Suppressor macrophage (primary cell): ENCODE measurements at regions not wholly inside any gene's neighbourhood (a gene's known extent, or its start where the extent isn't known, plus 50 kb on each side); places are given as distances from the start of the nearest gene placed in this dataset.

ENCODE experiments used
- DNase-seq, 4 experiments: peaks; one replicate each; pipeline ENCODE4 v3.0.0-alpha.2; 2020 to 2022

DNA sequence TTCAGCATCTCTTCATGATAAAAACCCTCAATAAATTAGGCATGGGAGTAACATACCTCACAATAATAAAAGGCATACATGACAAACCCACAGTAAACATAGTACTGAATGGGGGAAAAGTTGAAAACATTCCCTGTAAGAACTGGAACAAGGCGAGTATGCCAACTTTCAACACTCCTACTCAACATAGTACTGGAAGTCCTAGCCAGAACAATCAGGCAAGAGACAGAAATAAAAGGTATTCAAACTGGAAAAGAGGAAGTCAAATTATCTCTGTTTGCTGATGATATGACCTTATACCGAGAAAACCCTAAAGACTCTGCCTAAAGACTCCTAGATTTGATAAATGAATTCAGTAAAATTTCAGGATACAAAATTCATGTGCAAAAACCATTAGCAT lies 167.6 kb downstream of the TMEM38B start:
- DNase-seq: no peak

GRCh38 chr9:105864248-105864898 lies 170.0 kb downstream of the TMEM38B start:
- DNase-seq: no peak

- DNase-seq: no peak
Measured at GRCh38 chr9:105865285-105865684, 170.9 kb downstream of the TMEM38B start.

DNA sequence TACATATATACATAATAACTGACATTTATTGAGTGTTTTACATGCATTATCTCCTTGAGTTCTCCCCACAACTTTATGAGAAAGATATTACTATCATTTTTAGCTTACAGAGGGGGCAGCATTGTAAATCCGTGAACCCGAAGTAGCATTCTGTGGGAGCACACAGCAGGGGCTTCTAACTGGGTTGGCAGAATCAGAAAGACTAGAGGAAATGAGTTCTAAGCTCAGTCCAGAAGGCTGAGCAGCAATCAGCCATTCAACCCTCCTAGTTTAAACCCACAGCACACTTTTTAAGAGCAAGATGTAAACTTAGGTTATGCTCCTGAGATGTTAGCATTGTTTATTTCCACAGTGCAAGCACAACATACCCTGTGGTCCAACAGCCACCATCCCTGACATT lies 177.2 kb downstream of the TMEM38B start:
- DNase-seq: no peak

DNA sequence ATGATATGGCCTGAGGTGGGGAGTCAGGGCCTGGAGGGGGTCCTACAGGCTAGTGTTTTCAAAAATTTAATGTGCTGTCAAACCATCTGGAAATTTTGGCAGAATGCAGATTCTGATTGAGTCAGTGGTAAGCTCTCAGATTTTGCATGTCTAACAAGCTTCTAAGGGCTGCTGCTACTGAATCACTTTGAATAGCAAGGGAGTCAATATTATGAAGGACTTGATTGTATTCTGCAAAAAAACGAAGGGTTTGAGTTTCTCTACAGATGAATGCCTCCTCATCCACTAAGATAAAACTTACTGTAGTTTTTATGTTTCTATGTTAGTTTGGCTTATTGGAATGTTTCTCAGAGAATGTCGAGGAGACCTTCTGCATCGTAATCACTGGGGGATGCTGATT lies 179.5 kb downstream of the TMEM38B start:
- DNase-seq: no peak

DNA sequence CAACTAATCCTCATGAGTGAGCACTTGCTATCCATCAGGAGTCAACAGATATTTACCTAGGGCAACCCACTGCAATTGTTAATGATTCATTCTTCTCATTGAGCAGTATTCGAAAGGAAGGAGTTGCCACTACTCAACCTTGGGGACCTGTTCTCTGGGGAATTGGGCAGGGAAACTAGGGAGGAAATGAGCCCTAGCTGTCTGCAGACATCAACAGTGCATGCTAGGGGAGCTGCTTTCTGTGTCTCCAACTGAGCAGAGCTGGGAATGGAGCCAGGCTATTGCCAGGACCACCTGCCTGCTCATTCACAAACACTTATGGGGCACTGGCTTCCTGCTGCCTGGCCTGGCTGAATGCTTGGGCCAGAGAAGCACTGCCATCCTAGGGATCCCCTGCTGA lies 183.4 kb downstream of the TMEM38B start:
- no peak for DNase-seq

- no peak for DNase-seq
Measured at GRCh38 chr9:105879181-105879580, 184.8 kb downstream of the TMEM38B start.

DNA sequence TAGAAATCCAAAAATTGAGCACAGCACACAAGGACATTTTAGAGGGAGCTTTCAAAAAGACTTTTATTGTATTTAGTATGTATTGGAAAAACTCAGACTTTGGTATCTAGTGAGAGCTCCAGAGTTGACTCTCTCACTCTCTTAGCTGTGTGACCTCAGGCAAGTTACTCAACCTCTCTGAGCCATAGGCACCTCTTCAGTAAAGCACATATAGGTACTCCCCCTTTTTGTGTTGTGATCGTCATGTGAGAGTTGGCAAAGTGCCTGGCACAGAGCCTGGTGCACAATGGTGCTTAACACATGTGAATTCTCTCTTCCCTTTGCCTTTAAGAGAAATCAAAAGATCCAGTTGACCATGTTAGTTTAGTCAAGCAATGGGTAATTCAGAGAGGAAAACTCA lies 186.2 kb downstream of the TMEM38B start:
- no peak for DNase-seq

DNA sequence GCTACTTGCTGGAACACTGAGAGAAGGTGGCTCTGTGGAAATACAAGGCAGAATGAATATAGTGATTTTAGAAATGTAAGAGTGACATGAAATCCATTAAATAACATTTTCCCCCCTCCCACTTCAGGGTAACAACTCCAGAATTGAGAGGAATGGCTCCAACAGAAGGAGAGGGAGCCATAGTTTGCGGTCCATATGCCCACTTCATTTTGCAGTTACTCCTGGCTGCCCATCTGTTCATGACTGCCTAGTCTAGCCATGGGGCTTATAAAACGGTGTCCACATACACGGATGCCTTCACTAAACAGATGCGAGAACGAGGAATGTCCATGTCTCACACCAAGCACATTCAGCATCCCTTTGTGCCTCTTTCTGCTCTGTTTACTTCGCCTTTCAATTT lies 186.7 kb downstream of the TMEM38B start:
- no peak for DNase-seq

DNA sequence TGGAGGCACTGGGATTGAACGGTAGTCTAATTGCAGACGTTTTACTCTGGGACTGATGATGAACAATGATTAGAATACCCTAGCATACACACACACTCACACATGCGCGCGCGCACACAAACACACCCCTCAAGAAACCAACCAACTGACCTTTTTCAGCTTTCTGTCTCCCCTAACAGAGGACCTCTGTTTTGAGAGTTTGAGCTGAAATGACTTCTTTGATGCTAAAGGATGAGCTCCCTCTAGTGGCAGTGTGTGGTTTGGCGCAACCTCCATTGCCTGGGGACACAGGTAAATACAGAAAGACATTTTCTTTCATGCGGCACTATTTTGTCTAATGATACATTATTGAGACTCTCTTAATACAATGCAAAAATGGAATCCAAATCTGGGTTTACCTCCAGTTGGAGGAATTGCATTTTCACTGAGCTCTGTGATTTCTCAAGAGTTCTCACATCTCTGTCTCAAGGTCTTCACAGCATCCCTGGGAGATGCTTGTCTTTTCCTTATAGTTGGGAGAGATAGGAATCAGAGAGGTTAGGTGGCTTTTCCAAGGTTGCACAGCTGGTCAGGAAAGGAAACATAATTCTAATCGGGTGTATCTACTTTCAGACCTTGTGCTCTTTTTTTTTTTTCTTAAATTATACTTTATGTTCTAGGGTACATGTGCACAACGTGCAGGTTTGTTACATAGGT lies 187.5 kb downstream of the TMEM38B start:
- DNase-seq: peak; percentile 63 to 79 (median 72)

- DNase-seq: peak in 2 of 4 experiments; percentile 14 to 38
Measured at GRCh38 chr9:105883847-105884246, 189.5 kb downstream of the TMEM38B start.

GRCh38 chr9:105884416-105884815 lies 190.1 kb downstream of the TMEM38B start:
- DNase-seq: no peak

DNA sequence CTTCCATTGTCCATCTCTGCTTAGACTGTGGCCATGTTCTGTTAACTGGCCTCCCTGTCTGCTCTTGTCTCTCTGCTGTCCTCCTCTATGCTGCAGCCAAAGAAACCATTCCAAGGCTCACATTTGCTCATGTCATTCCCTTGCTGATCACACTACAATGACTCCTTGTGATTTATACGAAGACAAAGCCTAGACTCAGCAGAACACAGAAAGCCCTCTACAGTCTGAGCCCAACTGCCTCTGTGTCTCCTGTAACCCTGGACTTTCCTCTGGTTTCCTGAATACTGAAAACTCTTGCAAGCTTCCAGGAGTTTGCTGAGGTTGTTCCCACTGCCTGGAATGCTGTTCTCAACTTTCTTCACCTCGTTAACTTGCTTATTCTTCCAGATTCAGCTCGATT lies 191.8 kb downstream of the TMEM38B start:
- DNase-seq: no peak

- peak in 2 of 4 experiments; percentile 12 to 17 for DNase-seq
Measured at GRCh38 chr9:105887679-105888078, 193.3 kb downstream of the TMEM38B start.

DNA sequence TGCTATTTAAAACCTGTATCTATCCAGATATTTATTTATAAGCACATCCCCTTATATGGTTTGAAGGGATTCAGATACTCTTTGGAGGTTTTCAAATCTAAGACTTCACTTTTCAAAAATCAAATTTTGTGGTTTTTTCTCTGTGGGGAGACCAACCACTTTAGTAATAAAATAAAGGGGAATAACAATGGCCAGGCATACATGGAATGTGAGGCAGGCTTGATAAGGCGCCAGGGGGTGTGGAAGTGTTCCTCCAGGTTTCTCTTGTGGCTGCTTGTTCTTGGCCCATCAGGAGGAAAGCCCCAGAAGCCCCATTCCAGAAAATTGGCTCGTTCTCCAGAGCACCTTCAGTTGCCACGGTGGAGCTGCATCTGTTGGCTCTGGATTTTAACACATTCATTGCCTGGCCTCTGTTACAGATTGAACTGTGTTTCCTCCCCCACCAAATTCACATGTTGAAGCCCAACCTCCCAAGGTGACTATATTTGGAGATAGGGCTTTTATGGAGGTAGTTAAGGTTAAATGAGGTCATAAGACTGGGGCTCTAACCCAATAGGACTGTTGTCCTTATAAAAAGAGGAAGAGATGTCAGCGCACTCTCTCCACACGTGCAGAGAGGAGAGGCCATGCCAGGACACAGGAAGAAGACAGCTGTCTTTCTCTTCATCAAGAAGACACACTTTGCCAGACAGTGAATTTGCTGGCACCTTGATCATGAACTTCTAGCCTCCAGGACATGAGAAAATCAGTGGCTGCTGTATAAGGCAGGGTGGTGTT lies 195.9 kb downstream of the TMEM38B start:
- DNase-seq: peak; percentile 12 to 38 (median 32)

GRCh38 chr9:105900123-105900522 lies 205.8 kb downstream of the TMEM38B start:
- no peak for DNase-seq

- peak in 3 of 4 experiments; percentile 3 to 33 (median 9) for DNase-seq
Measured at GRCh38 chr9:105901514-105902109, 207.3 kb downstream of the TMEM38B start.

DNA sequence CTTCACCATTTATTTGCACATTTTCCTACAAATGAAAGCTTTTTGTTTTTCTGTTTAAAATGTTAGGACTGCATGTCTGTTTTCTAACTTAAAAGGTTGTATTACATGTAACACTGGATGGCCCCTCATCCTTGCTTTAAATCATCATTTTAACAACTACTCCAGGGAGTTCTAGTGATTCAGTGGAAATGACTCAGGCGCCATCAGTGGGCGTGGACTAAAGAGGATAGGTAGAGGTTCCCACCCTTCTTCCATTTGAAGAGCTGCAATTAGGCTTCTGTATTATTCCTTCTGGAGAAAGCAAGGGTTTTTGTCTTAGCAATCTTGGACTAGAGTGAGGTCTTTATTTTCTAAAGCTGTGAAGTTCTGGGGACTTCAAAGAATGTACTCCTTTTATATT lies 213.7 kb downstream of the TMEM38B start:
- no peak for DNase-seq

DNA sequence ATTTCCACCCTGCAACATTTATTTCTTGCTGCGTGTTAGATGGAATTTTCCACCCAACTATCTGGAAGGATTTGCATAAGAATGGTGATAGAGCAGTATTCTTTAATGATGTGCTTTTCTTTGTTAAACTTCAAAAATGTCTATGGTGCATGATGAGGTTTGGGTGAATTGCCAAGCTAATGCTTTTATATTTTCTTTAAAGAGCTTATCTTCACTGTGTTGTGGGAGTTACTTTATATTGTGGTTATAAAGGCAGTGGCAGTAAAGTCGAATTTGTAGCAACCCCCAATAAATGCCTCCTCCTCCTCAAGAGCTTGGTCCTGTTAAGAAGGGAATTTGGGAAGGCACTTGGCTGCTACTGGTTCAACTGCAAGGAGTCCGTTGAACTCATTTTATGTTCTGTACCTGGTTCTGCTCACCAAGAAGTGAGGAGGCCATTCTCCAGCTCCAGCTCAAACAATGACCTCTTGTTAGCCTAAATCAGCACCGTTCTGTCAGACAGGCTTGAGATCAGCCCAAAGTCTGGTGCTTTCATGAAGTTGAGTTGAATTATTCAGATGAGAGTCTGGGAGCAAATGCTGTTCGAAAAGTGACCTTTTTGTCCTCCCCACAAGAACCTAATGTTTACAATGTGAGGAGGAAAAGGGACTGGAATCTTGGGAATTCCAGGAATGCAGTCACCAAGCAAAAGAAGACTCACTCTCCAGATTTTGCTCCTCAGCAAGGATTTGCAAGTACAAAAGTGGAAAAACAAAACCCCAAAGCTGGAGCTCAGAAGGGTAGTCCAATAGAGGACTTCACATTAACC lies 217.0 kb downstream of the TMEM38B start:
- DNase-seq: no peak

GRCh38 chr9:105912157-105912862 lies 218.0 kb downstream of the TMEM38B start:
- no peak for DNase-seq

DNA sequence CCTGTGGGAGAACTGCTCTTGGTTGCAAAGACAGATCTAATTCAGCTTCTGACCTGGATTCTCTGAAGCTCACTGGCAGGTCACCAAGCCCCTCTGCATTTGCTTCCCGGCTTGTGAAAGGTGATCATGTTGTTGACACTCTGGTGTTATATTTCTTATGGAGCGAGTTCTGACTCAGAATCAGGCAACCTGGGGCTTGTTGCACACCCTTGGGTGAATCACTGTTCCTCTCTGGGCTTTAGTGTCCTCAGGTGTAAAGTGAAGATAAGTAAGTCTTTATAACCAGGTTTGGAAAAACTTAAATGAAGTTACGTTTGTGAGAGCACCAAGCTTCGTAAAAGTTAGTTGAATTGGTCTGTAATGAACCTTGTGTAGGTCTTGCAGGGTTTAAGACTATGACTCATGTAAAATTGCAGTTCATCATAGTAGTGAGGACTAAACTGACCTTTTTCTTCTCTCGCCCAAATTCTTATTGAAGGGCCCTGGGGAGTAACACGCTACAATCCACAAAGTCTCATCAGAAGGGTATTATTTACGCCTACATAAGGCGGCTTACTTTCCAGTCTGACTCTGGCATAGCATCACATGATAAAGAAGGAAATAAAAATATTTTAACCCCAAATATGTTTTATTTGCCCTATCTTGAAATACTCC lies 218.6 kb downstream of the TMEM38B start:
- no peak for DNase-seq
